OCI-LY3 (cell line): ENCODE measurements at regions not wholly inside any gene's neighbourhood (a gene's known extent, or its start where the extent isn't known, plus 50 kb on each side); places are given as distances from the start of the nearest gene placed in this dataset.

Experiments used
- CTCF ChIP-seq: fragments of 200-600, 300-600 bp; sonication (generic); IDR thresholded peaks from 2 replicates; pipeline ENCODE4 v1.5.1; 2014; ENCODE audit warnings: antibody characterized with exemption, low read length, low read depth
- EZH2phosphoT487 ChIP-seq: fragments of 200-600 bp; shearing (Covaris generic); IDR thresholded peaks from 2 replicates; pipeline ENCODE4 v1.6.1; 2018; ENCODE audit warnings: antibody characterized with exemption, mixed run types, low read depth

GRCh38 chr10:125350519-125350918 lies 190.2 kb upstream of the CTBP2 start:
- no peak for TF ChIP-seq CTCF
- TF ChIP-seq EZH2phosphoT487: no peak
